ENCODE measurements at regions not wholly inside any gene's neighbourhood (a gene's known extent, or its start where the extent isn't known, plus 50 kb on each side); places are given as distances from the start of the nearest gene placed in this dataset.

DNA sequence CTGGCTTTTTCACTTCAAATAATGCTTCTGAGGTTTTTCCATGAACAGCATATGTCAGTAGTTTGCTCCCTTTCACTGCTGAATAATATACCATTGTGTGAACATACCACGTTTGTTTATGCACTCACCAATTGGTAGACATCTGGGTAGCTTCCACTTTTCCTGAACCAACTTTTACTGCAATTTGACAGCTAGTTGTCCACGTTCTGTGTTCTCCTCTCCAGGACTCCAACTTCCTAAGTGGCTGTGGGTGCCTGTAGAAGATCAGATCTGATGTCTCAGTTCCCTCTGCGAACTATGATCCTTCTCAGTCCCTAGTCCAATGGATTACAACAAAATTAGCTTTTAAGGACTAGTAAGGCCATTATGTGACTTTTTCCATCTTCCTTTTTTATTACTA lies 64.7 kb upstream of the PTCHD1 start:
- Mint-ChIP-seq H3K36me3 (ENCODE audit: low read depth) (no peaks in the 10 kb centered on the region), H3K27ac (no peak overlapping the region), H3K4me1 (no peaks in the 10 kb centered on the region), H3K4me3 (no peak overlapping the region), H3K27me3 (ENCODE audit: insufficient read depth, low read depth, poor library complexity) (no peaks in the 10 kb centered on the region), H3K9me3 (no peaks in the 10 kb centered on the region)
- Histone ChIP-seq H3K79me2 (replicated peaks; ENCODE audit: insufficient read depth) (no peaks in the 10 kb centered on the region), H3F3A (replicated peaks; ENCODE audit: low read depth) (no peaks in the 10 kb centered on the region), H4K20me1 (replicated peaks; ENCODE audit: insufficient read depth) (no peaks in the 10 kb centered on the region), H3K4me3 (no peak overlapping the region), H3K27ac (ENCODE audit: low read depth) (no peak overlapping the region), H3K36me3 (ENCODE audit: insufficient read depth) (no peaks in the 10 kb centered on the region), H3K4me2 (no peak overlapping the region), H3K4me1 (ENCODE audit: insufficient read depth) (no peaks in the 10 kb centered on the region; the same call in 1 of the 2 replicates), H3K27me3 (ENCODE audit: insufficient read depth) (no peaks in the 10 kb centered on the region), H3K9me2 (ENCODE audit: insufficient read depth) (no peaks in the 10 kb centered on the region), H2AFZ (no peak overlapping the region)
- no peak for DNase-seq (ENCODE audit: low spot score)
- TF ChIP-seq STAT1 (IDR thresholded peaks at IDR 0.05; ENCODE audit: unreplicated experiment) (no peak), CREB1 (CRISPR knock-in tag; IDR thresholded peaks at IDR 0.05; ENCODE audit: low read depth) (no peak)
- TF ChIP-seq, protein P1, sequence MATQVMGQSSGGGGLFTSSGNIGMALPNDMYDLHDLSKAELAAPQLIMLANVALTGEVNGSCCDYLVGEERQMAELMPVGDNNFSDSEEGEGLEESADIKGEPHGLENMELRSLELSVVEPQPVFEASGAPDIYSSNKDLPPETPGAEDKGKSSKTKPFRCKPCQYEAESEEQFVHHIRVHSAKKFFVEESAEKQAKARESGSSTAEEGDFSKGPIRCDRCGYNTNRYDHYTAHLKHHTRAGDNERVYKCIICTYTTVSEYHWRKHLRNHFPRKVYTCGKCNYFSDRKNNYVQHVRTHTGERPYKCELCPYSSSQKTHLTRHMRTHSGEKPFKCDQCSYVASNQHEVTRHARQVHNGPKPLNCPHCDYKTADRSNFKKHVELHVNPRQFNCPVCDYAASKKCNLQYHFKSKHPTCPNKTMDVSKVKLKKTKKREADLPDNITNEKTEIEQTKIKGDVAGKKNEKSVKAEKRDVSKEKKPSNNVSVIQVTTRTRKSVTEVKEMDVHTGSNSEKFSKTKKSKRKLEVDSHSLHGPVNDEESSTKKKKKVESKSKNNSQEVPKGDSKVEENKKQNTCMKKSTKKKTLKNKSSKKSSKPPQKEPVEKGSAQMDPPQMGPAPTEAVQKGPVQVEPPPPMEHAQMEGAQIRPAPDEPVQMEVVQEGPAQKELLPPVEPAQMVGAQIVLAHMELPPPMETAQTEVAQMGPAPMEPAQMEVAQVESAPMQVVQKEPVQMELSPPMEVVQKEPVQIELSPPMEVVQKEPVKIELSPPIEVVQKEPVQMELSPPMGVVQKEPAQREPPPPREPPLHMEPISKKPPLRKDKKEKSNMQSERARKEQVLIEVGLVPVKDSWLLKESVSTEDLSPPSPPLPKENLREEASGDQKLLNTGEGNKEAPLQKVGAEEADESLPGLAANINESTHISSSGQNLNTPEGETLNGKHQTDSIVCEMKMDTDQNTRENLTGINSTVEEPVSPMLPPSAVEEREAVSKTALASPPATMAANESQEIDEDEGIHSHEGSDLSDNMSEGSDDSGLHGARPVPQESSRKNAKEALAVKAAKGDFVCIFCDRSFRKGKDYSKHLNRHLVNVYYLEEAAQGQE (IDR thresholded peaks at IDR 0.05; ENCODE audit: unreplicated experiment): no peak
- no peak for ATAC-seq

DNA sequence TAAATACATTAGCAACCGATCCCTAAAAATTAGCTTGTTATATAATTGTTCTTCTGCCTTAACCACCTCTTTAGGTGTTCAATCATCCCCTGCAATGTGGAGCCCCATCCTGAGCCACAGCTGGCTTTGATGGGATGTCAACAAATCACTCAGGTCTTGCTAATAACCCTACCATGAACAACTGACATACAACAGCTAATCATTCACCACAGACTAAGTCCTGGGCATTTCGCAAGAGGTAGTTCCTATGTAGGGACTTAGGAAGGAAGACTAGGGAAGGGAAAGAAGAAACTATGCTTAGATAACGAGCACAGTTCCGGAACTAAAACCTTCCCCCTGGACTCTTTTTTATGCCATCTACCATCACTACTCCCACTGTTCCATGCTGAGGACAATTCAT lies 63.6 kb upstream of the PTCHD1 start:
- Mint-ChIP-seq H3K27me3 (ENCODE audit: insufficient read depth, low read depth, poor library complexity) (no peaks in the 10 kb centered on the region), H3K27ac (no peak overlapping the region), H3K36me3 (ENCODE audit: low read depth) (no peaks in the 10 kb centered on the region), H3K4me1 (no peaks in the 10 kb centered on the region), H3K4me3 (no peak overlapping the region), H3K9me3 (no peaks in the 10 kb centered on the region)
- H3K36me3 ChIP-seq (ENCODE audit: insufficient read depth): no peaks in the 10 kb centered on the region
- H3K9me2 ChIP-seq (ENCODE audit: insufficient read depth): no peaks in the 10 kb centered on the region
- no peaks in the 10 kb centered on the region for H3K27me3 ChIP-seq (ENCODE audit: insufficient read depth)
- ATAC-seq (no peak), DNase-seq (ENCODE audit: low spot score) (no peak)
- H3K79me2 ChIP-seq (replicated peaks; ENCODE audit: insufficient read depth): no peaks in the 10 kb centered on the region
- H3K4me3 ChIP-seq: no peak overlapping the region
- H2AFZ ChIP-seq: no peak overlapping the region
- H3K27ac ChIP-seq (ENCODE audit: low read depth): no peak overlapping the region
- H4K20me1 ChIP-seq (replicated peaks; ENCODE audit: insufficient read depth): no peaks in the 10 kb centered on the region
- no peaks in the 10 kb centered on the region for H3F3A ChIP-seq (replicated peaks; ENCODE audit: low read depth)
- no peaks in the 10 kb centered on the region; the same call in 1 of the 2 replicates for H3K4me1 ChIP-seq (ENCODE audit: insufficient read depth)
- H3K4me2 ChIP-seq: no peak overlapping the region
- TF ChIP-seq, protein P2, sequence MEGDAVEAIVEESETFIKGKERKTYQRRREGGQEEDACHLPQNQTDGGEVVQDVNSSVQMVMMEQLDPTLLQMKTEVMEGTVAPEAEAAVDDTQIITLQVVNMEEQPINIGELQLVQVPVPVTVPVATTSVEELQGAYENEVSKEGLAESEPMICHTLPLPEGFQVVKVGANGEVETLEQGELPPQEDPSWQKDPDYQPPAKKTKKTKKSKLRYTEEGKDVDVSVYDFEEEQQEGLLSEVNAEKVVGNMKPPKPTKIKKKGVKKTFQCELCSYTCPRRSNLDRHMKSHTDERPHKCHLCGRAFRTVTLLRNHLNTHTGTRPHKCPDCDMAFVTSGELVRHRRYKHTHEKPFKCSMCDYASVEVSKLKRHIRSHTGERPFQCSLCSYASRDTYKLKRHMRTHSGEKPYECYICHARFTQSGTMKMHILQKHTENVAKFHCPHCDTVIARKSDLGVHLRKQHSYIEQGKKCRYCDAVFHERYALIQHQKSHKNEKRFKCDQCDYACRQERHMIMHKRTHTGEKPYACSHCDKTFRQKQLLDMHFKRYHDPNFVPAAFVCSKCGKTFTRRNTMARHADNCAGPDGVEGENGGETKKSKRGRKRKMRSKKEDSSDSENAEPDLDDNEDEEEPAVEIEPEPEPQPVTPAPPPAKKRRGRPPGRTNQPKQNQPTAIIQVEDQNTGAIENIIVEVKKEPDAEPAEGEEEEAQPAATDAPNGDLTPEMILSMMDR (conservative IDR thresholded peaks at IDR 0.05; ENCODE audit: low read depth in 2 of 2): no peak
- TF ChIP-seq, protein P3, sequence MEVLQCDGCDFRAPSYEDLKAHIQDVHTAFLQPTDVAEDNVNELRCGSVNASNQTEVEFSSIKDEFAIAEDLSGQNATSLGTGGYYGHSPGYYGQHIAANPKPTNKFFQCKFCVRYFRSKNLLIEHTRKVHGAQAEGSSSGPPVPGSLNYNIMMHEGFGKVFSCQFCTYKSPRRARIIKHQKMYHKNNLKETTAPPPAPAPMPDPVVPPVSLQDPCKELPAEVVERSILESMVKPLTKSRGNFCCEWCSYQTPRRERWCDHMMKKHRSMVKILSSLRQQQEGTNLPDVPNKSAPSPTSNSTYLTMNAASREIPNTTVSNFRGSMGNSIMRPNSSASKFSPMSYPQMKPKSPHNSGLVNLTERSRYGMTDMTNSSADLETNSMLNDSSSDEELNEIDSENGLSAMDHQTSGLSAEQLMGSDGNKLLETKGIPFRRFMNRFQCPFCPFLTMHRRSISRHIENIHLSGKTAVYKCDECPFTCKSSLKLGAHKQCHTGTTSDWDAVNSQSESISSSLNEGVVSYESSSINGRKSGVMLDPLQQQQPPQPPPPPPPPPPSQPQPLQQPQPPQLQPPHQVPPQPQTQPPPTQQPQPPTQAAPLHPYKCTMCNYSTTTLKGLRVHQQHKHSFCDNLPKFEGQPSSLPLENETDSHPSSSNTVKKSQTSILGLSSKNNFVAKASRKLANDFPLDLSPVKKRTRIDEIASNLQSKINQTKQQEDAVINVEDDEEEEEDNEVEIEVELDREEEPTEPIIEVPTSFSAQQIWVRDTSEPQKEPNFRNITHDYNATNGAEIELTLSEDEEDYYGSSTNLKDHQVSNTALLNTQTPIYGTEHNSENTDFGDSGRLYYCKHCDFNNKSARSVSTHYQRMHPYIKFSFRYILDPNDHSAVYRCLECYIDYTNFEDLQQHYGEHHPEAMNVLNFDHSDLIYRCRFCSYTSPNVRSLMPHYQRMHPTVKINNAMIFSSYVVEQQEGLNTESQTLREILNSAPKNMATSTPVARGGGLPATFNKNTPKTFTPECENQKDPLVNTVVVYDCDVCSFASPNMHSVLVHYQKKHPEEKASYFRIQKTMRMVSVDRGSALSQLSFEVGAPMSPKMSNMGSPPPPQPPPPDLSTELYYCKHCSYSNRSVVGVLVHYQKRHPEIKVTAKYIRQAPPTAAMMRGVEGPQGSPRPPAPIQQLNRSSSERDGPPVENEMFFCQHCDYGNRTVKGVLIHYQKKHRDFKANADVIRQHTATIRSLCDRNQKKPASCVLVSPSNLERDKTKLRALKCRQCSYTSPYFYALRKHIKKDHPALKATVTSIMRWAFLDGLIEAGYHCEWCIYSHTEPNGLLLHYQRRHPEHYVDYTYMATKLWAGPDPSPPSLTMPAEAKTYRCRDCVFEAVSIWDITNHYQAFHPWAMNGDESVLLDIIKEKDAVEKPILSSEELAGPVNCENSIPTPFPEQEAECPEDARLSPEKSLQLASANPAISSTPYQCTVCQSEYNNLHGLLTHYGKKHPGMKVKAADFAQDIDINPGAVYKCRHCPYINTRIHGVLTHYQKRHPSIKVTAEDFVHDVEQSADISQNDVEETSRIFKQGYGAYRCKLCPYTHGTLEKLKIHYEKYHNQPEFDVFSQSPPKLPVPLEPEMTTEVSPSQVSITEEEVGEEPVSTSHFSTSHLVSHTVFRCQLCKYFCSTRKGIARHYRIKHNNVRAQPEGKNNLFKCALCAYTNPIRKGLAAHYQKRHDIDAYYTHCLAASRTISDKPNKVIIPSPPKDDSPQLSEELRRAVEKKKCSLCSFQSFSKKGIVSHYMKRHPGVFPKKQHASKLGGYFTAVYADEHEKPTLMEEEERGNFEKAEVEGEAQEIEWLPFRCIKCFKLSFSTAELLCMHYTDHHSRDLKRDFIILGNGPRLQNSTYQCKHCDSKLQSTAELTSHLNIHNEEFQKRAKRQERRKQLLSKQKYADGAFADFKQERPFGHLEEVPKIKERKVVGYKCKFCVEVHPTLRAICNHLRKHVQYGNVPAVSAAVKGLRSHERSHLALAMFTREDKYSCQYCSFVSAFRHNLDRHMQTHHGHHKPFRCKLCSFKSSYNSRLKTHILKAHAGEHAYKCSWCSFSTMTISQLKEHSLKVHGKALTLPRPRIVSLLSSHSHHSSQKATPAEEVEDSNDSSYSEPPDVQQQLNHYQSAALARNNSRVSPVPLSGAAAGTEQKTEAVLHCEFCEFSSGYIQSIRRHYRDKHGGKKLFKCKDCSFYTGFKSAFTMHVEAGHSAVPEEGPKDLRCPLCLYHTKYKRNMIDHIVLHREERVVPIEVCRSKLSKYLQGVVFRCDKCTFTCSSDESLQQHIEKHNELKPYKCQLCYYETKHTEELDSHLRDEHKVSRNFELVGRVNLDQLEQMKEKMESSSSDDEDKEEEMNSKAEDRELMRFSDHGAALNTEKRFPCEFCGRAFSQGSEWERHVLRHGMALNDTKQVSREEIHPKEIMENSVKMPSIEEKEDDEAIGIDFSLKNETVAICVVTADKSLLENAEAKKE (CRISPR knock-in tag; IDR thresholded peaks at IDR 0.05): no peak
- TF ChIP-seq ZNF331 (CRISPR knock-in tag; IDR thresholded peaks at IDR 0.05; ENCODE audit: low read depth) (no peak), CREB1 (CRISPR knock-in tag; IDR thresholded peaks at IDR 0.05; ENCODE audit: low read depth) (no peak), STAT1 (IDR thresholded peaks at IDR 0.05; ENCODE audit: unreplicated experiment) (no peak)
- TF ChIP-seq, protein P1 (IDR thresholded peaks at IDR 0.05; ENCODE audit: unreplicated experiment): no peak

All from GM23338 (cell line).